HEK293T (cell line): ENCODE measurements at regions not wholly inside any gene's neighbourhood (a gene's known extent, or its start where the extent isn't known, plus 50 kb on each side); places are given as distances from the start of the nearest gene placed in this dataset.

Experiments
- CTCF ChIA-PET: fragments of 350-600 bp; formaldehyde crosslinking; extraction: SDS; loops from one replicate; lab custom pipeline; 2021; ENCODE audit warnings: antibody characterized with exemption, inconsistent platforms; lab: Yijun Ruan, JAX
- POLR2A ChIA-PET: fragments of 350-600 bp; formaldehyde crosslinking; extraction: SDS; loops from one replicate; lab custom pipeline; 2020; ENCODE audit warnings: antibody characterized with exemption, inconsistent platforms; lab: Yijun Ruan, JAX
- DNase-seq: peaks from one replicate; pipeline ENCODE4 v3.0.0; 2012; ENCODE audit warnings: mixed read lengths; ENCODE audit errors: extremely low spot score
- ARNT ChIP-seq: fragments of 450-650 bp; IDR thresholded peaks from 2 replicates; pipeline ENCODE4 v1.6.1; 2017; ENCODE audit warnings: mild to moderate bottlenecking
- BHLHE40 ChIP-seq: fragments of 450-650 bp; IDR thresholded peaks from 2 replicates; pipeline ENCODE4 v1.6.1; 2016; ENCODE audit warnings: mild to moderate bottlenecking, moderate library complexity, borderline replicate concordance
- CTBP1 ChIP-seq: fragments of 450-650 bp; IDR thresholded peaks from 2 replicates; pipeline ENCODE4 v1.6.1; 2016; ENCODE audit warnings: borderline replicate concordance
- ELF4 ChIP-seq: fragments of 450-650 bp; IDR thresholded peaks from 2 replicates; pipeline ENCODE4 v1.6.1; 2017; ENCODE audit warnings: antibody characterized with exemption
- FOXA1 ChIP-seq: fragments of 450-650 bp; IDR thresholded peaks from 2 replicates; pipeline ENCODE4 v1.6.1; 2016; ENCODE audit warnings: mild to moderate bottlenecking
- FOXK2 ChIP-seq: fragments of 450-650 bp; IDR thresholded peaks from 2 replicates; pipeline ENCODE4 v1.6.1; 2016; ENCODE audit warnings: mild to moderate bottlenecking
- FOXM1 ChIP-seq: fragments of 450-650 bp; IDR thresholded peaks from 2 replicates; pipeline ENCODE4 v1.6.1; 2017; ENCODE audit warnings: mild to moderate bottlenecking, borderline replicate concordance
- HDGF ChIP-seq: fragments of 450-650 bp; IDR thresholded peaks from 2 replicates; pipeline ENCODE4 v1.6.1; 2017; ENCODE audit warnings: antibody characterized with exemption, borderline replicate concordance
- L3MBTL2 ChIP-seq: fragments of 450-650 bp; conservative IDR thresholded peaks from 2 replicates; pipeline ENCODE4 v1.6.1; 2016; ENCODE audit warnings: mild to moderate bottlenecking
- LEF1 ChIP-seq: fragments of 450-650 bp; IDR thresholded peaks from 2 replicates; pipeline ENCODE4 v1.6.1; 2017; ENCODE audit warnings: mild to moderate bottlenecking, borderline replicate concordance
- NFRKB ChIP-seq: fragments of 450-650 bp; IDR thresholded peaks from 2 replicates; pipeline ENCODE4 v1.6.1; 2016; ENCODE audit warnings: mild to moderate bottlenecking, moderate library complexity
- PKNOX1 ChIP-seq: fragments of 450-650 bp; IDR thresholded peaks from 2 replicates; pipeline ENCODE4 v1.6.1; 2016
- SP1 ChIP-seq: fragments of 450-650 bp; IDR thresholded peaks from 2 replicates; pipeline ENCODE4 v1.6.1; 2017
- SUZ12 ChIP-seq: fragments of 450-650 bp; IDR thresholded peaks from 2 replicates; pipeline ENCODE4 v1.6.1; 2016; ENCODE audit warnings: mild to moderate bottlenecking
- TARDBP ChIP-seq: fragments of 450-650 bp; IDR thresholded peaks from 2 replicates; pipeline ENCODE4 v1.6.1; 2016
- ZNF384 ChIP-seq: fragments of 450-650 bp; IDR thresholded peaks from 2 replicates; pipeline ENCODE4 v1.6.1; 2016

DNA sequence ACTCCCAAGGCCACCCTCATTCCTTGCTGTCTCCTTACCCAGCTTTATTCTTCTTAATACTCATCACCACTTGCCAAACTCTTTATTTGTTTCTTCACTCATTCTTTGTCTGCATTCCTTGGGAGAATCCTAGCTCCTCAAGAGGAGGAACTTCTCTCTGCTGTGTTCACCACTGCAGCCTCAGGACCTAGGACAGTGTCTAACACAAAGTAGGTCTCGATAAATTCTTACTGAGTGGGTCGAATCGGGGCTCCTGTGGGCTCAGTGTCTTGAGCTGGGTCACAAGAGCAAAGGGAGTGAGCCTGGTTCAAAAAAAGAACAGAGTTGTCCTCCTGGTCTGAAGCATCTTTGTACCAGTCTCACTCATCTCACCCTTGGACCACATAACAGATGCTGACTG is 224.1 kb upstream of the TMEM132C start:
- no peak for DNase-seq
- CTCF ChIA-PET = no interaction called here
- TF ChIP-seq BHLHE40 = no peak
- TF ChIP-seq SP1 = no peak
- POLR2A ChIA-PET = no interaction called here

DNA sequence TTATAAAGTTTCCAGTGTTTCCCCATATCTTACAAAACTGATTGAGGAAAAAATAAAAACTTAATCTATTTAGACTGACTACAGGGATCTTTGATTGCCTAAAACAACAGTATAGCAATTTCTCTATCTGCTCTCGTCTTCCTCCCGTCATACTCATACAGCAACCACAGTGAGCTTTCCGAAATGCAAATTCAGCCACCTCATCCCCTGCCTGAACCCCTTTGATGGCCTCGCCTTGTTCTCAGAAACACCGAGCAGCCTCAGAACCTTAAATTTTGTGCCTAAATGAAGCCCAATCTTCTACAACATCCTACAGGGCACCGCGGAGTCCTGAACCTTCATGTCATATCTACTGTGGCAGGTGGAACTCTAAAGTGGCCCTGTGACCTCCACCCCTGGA is 223.7 kb upstream of the TMEM132C start:
- TF ChIP-seq TARDBP (no peak), SP1 (no peak), CTBP1 (no peak), BHLHE40 (no peak), HDGF (no peak), FOXA1 (no peak)
- no peak for DNase-seq
- ChIA-PET POLR2A (no interaction called here), CTCF (no interaction called here)

DNA sequence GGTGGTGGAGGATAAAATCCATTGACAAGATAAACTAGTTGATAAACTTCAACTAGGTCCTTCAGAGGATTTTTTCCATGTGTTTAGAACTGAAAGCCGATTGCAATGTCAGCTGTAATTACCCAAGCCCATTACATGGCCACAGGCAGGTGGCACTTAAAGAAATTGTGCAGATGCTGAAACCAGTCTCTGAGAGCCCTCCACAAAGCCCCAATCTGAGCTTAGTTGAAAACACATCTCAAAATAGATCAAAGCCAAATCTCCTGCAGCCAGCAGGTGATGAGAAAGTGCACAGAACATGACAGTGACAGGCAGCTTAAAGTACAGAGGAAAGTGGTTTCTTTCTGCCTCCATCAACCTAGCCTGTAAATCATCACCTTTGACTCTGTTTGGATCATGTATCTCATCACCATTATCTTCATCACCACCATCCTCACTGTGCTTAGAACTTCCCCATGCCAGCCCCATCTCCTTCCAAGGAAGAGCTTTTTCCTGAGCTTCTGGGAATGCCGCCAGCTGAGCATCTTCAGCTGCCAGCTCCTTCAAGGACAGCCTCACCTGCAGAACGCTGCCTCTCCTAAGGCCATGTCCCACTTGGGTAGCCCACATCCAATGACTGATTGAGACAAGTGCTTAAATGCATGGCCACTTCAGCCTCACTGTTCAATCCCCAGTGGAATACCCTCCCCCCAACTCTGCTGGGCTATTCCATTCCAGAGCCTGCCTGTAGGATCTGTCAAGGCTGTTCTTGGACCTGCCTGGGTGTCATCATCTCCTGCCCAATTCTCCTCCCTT is 219.5 kb upstream of the TMEM132C start:
- TF ChIP-seq HDGF (no peak), TARDBP (no peak), PKNOX1 (no peak), FOXA1 (no peak), FOXM1 (no peak), LEF1 (no peak), CTBP1 (no peak), ELF4 (no peak), SP1 (no peak), FOXK2 (no peak), L3MBTL2 (no peak), ZNF384 (no peak), ARNT (no peak), BHLHE40 (no peak), NFRKB (no peak), SUZ12 (no peak)
- ChIA-PET POLR2A (no interaction called here), CTCF (no interaction called here)
- DNase-seq = no peak

GRCh38 chr12:128052331-128052730 is 214.6 kb upstream of the TMEM132C start:
- DNase-seq = no peak

GRCh38 chr12:128052777-128053176 is 214.2 kb upstream of the TMEM132C start:
- no peak for DNase-seq
- ChIA-PET CTCF (no interaction called here), POLR2A (no interaction called here)

More at GRCh38 chr12:128052331-128052730, 214.6 kb upstream of the TMEM132C start:
- ChIA-PET CTCF (no interaction called here), POLR2A (no interaction called here)
- no peak for TF ChIP-seq TARDBP
- TF ChIP-seq NFRKB = no peak
- no peak for TF ChIP-seq LEF1
- TF ChIP-seq ELF4 = no peak
- TF ChIP-seq SP1 = no peak
- no peak for TF ChIP-seq CTBP1
- TF ChIP-seq PKNOX1 = no peak
- TF ChIP-seq FOXM1 = no peak
- no peak for TF ChIP-seq ARNT

GRCh38 chr12:128055567-128055966 is 211.4 kb upstream of the TMEM132C start:
- CTCF ChIA-PET = no interaction called here
- POLR2A ChIA-PET = no interaction called here

More at GRCh38 chr12:128052777-128053176, 214.2 kb upstream of the TMEM132C start:
- no peak for TF ChIP-seq ELF4
- no peak for TF ChIP-seq L3MBTL2
- TF ChIP-seq LEF1 = no peak
- TF ChIP-seq SUZ12 = no peak
- TF ChIP-seq CTBP1 = no peak
- TF ChIP-seq ARNT = no peak
- no peak for TF ChIP-seq ZNF384
- TF ChIP-seq FOXA1 = no peak
- TF ChIP-seq FOXK2 = no peak
- TF ChIP-seq PKNOX1 = no peak
- no peak for TF ChIP-seq SP1
- TF ChIP-seq HDGF = no peak
- no peak for TF ChIP-seq FOXM1
- no peak for TF ChIP-seq NFRKB

More at GRCh38 chr12:128055567-128055966, 211.4 kb upstream of the TMEM132C start:
- TF ChIP-seq TARDBP (no peak), LEF1 (no peak), SUZ12 (no peak), PKNOX1 (no peak), FOXA1 (no peak), FOXM1 (no peak), HDGF (no peak)
- no peak for DNase-seq
